MCF 10A (cell line): ENCODE measurements at regions not wholly inside any gene's neighbourhood (a gene's known extent, or its start where the extent isn't known, plus 50 kb on each side); places are given as distances from the start of the nearest gene placed in this dataset.

Source experiments
- BruUV-seq: library from RNA; stranded (reverse); fragments of 400-500 nt; replicated peaks from 2 replicates; lab custom pipeline; 2021; lab: Mats Ljungman, UMichigan
- CTCF ChIA-PET: fragments of 300-600 bp; sonication (Branson Sonifier 250); formaldehyde crosslinking; extraction: SDS; loops from one replicate; lab custom pipeline; 2021; ENCODE audit warnings: antibody characterized with exemption, inconsistent platforms; lab: Yijun Ruan, JAX
- POLR2A ChIA-PET: fragments of 300-600, 350-650 bp; sonication (Branson Sonifier 250); formaldehyde crosslinking; extraction: SDS; loops from one replicate; lab custom pipeline; 2020; ENCODE audit warnings: antibody characterized with exemption, inconsistent platforms; lab: Yijun Ruan, JAX
- DNase-seq: peaks from one replicate; pipeline ENCODE4 v3.0.0-alpha.2; 2018; ENCODE audit not compliant: unreplicated experiment
- H3K27ac Mint-ChIP-seq: one replicate; pipeline ENCODE4 v1.8.0; 2022; ENCODE audit warnings: mild to moderate bottlenecking, low read depth, mixed read lengths; ENCODE audit not compliant: unreplicated experiment
- H3K27me3 Mint-ChIP-seq: one replicate; pipeline ENCODE4 v1.8.0; 2022; ENCODE audit warnings: mixed read lengths; ENCODE audit not compliant: insufficient read depth, unreplicated experiment
- H3K36me3 Mint-ChIP-seq: one replicate; pipeline ENCODE4 v1.8.0; 2022; ENCODE audit warnings: mild to moderate bottlenecking, moderate library complexity, mixed read lengths; ENCODE audit not compliant: insufficient read depth, unreplicated experiment
- H3K4me1 Mint-ChIP-seq: one replicate; pipeline ENCODE4 v1.8.0; 2022; ENCODE audit warnings: mixed read lengths; ENCODE audit not compliant: insufficient read depth, unreplicated experiment
- H3K4me3 Mint-ChIP-seq: one replicate; pipeline ENCODE4 v1.8.0; 2022; ENCODE audit warnings: mild to moderate bottlenecking, moderate library complexity, mixed read lengths; ENCODE audit not compliant: unreplicated experiment
- H3K9me3 Mint-ChIP-seq: one replicate; pipeline ENCODE4 v1.8.0; 2022; ENCODE audit warnings: mixed read lengths; ENCODE audit not compliant: unreplicated experiment
- intact Hi-C: fragments of 100-400 bp; cut with micrococcal nuclease; formaldehyde crosslinking; loops from 2 replicates; pipeline ENCODE4 v1.14.1; 2022
- TF ChIP-seq, protein P1 (sequence below): fragments of 200-600 bp; IDR thresholded peaks from one replicate; pipeline ENCODE4 v1.8.0; 2022; ENCODE audit warnings: antibody characterized with exemption, mild to moderate bottlenecking; ENCODE audit not compliant: unreplicated experiment

DNA sequence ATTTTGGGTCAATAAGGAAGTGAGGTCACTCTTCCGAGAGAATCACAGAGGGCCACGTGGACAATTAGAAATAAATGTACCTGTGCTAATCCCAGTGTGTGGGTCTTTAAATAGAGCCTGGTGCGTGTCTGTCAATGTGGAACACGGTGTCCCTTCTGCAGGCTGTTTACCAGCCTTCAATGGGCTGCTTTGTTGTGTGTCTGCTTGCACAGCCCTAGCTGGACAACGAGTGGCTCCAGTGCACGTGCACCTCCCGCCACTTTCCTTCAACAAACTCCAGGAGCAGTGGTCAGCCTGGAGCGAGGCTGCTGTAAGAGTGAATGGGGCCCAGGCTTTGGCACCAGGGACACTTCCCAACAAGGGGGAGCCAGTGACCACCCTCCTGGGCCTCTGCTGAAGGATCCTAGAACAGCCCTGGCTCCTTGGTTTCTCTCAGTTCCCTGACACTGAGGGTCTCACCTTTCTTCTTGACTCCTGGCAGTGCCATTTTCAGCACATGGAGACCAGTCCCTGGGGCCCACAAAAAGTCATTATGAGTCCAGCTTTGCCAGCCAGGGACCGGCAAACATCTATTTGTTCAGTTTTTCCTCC lies 76.1 kb downstream of the ISG20 start:
- intact Hi-C loops, result no loop called here
- Mint-ChIP-seq H3K9me3 (no peaks in the 10 kb centered on the region), H3K4me1 (no peaks in the 10 kb centered on the region), H3K4me3 (no peak overlapping the region), H3K27me3 (peaks cover 36% of the 10 kb centered on the region), H3K36me3 (no peaks in the 10 kb centered on the region), H3K27ac (no peak overlapping the region)
- DNase-seq, result no peak
- BruUV-seq, result no TSS peak
- TF ChIP-seq, protein P1, sequence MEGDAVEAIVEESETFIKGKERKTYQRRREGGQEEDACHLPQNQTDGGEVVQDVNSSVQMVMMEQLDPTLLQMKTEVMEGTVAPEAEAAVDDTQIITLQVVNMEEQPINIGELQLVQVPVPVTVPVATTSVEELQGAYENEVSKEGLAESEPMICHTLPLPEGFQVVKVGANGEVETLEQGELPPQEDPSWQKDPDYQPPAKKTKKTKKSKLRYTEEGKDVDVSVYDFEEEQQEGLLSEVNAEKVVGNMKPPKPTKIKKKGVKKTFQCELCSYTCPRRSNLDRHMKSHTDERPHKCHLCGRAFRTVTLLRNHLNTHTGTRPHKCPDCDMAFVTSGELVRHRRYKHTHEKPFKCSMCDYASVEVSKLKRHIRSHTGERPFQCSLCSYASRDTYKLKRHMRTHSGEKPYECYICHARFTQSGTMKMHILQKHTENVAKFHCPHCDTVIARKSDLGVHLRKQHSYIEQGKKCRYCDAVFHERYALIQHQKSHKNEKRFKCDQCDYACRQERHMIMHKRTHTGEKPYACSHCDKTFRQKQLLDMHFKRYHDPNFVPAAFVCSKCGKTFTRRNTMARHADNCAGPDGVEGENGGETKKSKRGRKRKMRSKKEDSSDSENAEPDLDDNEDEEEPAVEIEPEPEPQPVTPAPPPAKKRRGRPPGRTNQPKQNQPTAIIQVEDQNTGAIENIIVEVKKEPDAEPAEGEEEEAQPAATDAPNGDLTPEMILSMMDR, result no peak
- POLR2A ChIA-PET, result no interaction called here
- CTCF ChIA-PET, result no interaction called here

DNA sequence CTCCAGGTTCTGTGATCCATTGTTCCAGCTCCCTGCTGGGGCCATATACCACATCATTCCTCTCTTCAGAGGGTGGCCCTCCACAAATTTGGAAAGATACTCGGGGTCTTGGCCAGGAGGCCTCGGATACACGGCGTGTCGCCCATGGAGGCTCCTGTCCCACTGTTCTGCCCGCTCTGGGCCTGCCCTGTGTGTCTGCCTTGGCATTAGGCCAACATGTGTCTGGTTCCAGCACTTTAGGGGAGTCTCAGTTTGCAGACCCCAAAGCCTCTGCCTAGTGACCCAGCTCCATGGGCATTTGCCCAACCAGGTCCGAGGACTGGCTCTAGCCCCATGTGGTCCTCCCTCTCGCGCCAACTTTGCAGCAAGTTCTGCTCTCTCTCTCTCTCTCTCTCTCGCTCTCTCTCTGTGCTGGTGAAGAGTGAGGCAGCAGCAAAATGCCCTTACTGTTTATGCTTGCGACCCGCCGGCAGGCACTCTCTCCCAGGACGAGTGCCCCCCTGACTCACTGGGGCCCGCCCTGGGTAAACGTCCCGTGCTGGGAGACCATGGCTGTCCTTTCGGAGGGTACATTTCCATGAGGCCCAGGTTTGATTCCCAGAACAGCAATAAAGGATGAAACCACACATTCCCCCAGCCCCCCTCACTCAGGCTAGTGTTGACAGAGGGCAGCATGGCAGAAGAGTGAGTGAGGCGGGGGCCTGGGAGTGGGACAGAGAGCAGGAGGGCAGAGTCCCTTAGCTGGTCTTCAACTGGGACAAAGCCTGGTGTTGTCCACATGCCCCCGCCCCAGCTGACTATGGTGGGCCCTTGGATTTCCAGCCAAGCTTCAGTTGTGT lies 77.9 kb downstream of the ISG20 start:
- H3K27me3 Mint-ChIP-seq, result peaks cover 32% of the 10 kb centered on the region

GRCh38 chr15:88717382-88718031 lies 78.7 kb downstream of the ISG20 start:
- Mint-ChIP-seq H3K27ac (no peak overlapping the region), H3K4me1 (no peaks in the 10 kb centered on the region), H3K4me3 (no peak overlapping the region), H3K27me3 (peaks cover 24% of the 10 kb centered on the region), H3K9me3 (no peaks in the 10 kb centered on the region), H3K36me3 (no peaks in the 10 kb centered on the region)
- no peak for DNase-seq
- ChIA-PET POLR2A (no interaction called here), CTCF (no interaction called here)
- TF ChIP-seq, protein P1, result no peak
- no TSS peak for BruUV-seq
- intact Hi-C loops, result no loop called here

More for the DNA sequence above, 77.9 kb downstream of the ISG20 start:
- Mint-ChIP-seq H3K4me3 (no peak overlapping the region), H3K9me3 (no peaks in the 10 kb centered on the region), H3K36me3 (no peaks in the 10 kb centered on the region), H3K4me1 (no peaks in the 10 kb centered on the region), H3K27ac (no peak overlapping the region)
- ChIA-PET CTCF (no interaction called here), POLR2A (no interaction called here)
- DNase-seq, result no peak
- BruUV-seq, result no TSS peak
- TF ChIP-seq, protein P1, result no peak
- intact Hi-C loops, result no loop called here

- no peaks in the 10 kb centered on the region for H3K36me3 Mint-ChIP-seq
- H3K9me3 Mint-ChIP-seq, result no peaks in the 10 kb centered on the region
- DNase-seq, result no peak
- POLR2A ChIA-PET, result no interaction called here
- no TSS peak for BruUV-seq
- peaks cover 12% of the 10 kb centered on the region for H3K27me3 Mint-ChIP-seq
- H3K27ac Mint-ChIP-seq, result no peak overlapping the region
- no peak overlapping the region for H3K4me3 Mint-ChIP-seq
- no peaks in the 10 kb centered on the region for H3K4me1 Mint-ChIP-seq
- TF ChIP-seq, protein P1, result no peak
- CTCF ChIA-PET, result interaction anchor here (0.6 kb wide), 1 partner anchor 110 kb away, joined by 3 read pairs; no protein-coding TSS in a partner anchor
- intact Hi-C loops, result no loop called here
Measured at GRCh38 chr15:88718731-88719130, 79.9 kb downstream of the ISG20 start.
